ENCODE measurements at regions not wholly inside any gene's neighbourhood (a gene's known extent, or its start where the extent isn't known, plus 50 kb on each side); places are given as distances from the start of the nearest gene placed in this dataset.
"Not testable (repeated sequence)": the region's sequence is repeated elsewhere in the genome, so short reads cannot be mapped to it uniquely, and the experiment has no call there.

- no peak for DNase-seq
These were observed 176.0 kb downstream of the MSX2 start for GRCh38 chr5:174900240-174900865.

DNA sequence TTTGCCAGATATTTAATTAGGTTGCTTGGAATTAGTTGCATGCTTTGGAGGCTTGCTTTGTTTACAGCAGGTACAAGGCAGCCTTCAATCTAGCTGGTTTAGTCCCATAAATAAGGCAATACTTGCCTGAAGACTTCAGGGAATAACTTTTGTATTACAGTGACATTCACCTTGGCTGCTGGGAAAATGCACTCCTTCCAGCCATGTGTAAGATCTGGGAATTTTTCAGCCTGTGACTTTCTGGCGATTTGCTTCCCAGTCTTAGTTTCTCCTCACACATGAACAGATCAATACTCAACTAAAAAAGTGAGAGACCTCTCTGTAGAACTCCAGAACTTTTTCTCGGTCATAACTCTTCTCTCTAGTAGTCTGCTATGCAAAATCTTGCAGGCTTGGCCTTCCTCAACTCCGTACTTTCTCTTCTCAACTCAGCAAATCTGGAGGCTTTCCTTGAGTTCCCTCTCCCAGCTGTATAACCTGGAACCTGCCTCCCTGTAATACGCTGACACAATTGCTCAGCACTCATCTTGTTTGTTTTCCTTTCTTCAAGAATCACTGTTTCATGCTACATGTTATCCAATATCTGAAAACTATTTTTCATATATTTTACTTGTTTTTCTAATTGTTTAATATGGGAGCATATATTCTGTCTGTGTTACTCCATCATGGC lies 173.0 kb downstream of the MSX2 start:
- no peak for DNase-seq

DNA sequence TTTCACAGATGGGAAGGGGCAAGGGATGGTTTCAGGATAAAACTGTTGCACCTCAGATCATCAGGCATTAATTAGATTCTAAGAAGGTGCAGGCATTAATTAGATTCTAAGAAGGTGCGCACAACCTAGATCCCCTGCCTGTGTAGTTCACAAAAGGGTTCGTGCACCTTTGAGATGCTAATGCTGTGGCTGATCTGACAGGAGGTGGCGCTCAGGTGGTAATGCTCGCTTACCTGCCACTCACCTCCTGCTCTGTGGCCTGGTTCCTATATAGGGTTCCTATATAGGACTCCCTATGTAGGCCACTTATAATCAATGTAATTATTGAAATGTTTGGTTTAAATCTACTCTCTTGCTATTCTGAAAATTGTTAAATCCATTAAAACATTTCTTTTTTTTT lies 171.0 kb downstream of the MSX2 start:
- no peak for DNase-seq

- no peak for DNase-seq
These were observed 168.4 kb downstream of the MSX2 start for GRCh38 chr5:174892742-174893141.

DNA sequence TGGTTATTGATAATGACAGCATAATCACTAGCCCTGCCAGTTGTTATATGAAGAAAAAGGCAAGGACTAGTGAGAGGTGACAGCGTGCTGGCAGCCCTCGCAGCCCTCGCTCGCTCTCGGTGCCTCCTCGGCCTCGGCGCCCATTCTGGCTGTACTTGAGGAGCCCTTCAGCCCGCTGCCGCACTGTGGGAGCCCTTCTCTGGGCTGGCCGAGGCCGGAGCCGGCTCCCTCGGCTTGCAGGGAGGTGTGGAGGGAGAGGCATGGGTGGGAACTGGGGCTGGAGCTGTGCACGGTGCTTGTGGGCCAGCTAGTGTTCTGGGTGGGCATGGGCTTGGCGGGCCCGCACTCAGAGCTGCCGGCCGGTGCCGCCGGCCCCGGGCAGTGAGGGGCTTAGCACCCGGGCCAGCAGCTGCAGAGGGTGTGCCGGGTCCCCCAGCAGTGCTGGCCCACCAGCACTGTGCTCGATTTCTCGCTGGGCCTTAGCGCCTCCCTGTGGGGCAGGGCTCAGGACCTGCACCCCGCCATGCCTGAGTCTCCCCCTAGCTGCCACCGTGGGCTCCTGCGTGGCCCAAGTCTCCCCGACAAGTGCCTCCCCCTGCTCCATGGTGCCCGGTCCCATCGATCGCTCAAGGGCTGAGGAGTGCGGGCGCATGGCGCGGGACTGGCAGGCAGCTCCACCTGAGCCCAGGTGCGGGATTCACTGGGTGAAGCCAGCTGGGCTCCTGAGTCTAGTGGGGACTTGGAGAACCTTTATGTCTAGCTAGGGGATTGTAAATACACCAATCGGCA lies 156.2 kb downstream of the MSX2 start:
- DNase-seq = not testable (repeated sequence)

GRCh38 chr5:174877987-174878386 lies 153.6 kb downstream of the MSX2 start:
- no peak for DNase-seq

- no peak for DNase-seq
These were observed 147.9 kb downstream of the MSX2 start for GRCh38 chr5:174872271-174872670.

- DNase-seq = no peak
These were observed 127.8 kb downstream of the MSX2 start for GRCh38 chr5:174852143-174852542.

- DNase-seq = no peak
These were observed 126.3 kb downstream of the MSX2 start for GRCh38 chr5:174850565-174851169.

DNA sequence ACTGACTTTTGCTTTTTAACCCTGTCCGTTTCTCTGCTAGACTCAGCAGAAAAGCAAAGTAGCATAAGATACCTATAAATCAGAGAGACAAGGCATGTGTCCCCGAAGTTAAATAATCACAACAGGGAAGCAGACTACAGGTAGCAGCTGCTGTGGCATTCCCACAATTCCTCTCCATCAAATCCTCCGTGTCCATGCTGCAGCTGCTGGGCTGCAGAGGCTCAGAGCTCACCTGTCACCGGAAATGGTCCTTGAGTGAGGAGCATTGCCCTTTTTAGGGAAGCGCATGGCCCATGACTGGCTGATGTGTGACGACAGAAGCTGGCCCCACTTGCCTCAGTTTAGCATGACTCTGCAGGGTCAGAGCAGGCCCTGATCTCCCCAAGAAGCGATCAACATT lies 125.0 kb downstream of the MSX2 start:
- no peak for DNase-seq

DNA sequence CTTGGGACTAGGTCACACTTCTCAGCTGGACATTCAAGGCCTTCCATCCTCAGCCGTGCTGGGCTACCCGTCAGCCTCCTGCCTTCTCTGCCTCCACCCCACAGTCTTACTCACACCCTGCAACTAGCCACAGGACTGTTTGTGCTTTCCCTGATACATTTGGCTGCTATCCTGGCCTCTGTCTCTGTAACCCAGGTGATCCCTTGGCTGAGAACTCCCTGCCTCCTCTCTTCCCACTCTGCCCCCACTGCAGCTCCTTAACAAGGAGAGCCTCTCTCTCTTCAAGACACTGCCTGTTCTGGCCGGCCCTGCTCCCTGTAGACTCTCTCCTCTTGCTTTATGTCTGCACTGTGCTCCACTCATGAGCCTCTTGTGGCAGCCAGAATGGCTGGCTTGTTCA lies 120.6 kb downstream of the MSX2 start:
- DNase-seq = no peak

DNA sequence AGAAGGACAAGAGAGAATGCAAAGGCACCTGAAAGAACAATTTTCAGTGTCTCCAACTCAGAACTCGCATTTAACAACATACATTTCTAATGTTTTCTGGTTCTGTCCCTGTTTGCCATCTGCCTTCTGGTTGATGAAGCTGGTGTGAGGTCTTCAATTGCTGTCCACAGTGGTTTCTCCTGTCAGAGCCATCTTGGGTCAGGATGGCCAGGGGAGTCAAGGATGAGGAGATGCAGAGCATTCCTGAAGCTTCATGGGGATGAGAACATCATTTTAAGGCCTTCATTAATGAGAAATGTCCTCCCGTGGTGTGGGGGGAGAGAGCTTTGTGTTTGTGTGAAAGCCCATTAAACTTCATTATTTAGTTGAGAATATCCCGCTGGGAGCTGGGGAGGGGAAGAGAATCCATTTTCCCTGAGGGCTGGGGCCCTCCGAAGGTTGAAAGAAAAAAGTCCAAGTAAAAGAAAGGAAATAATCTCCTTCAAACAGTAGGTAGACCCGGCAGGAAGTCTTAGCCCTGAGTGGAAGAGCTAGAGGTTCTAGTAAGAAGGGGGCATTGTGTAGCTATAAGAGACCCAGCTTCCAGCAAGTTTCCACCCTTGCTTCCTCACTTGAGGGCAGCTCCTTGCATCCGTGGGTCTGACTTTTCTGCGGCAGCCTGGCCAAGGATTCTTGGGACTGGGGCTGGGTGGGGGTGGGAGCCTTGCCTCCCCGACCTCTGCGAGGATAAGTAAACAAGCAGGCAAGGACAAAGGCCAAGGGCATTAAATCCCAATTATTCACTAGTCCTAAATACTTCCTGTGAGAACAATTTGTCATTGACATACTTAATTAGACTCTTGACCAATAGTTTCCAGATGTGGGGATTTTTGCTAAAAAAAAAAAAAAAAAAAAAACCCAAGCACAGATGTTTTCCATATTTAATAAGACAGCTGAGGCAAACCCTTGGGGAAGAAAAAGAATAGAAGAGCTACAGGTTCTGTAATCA lies 119.2 kb downstream of the MSX2 start:
- no peak for DNase-seq

DNA sequence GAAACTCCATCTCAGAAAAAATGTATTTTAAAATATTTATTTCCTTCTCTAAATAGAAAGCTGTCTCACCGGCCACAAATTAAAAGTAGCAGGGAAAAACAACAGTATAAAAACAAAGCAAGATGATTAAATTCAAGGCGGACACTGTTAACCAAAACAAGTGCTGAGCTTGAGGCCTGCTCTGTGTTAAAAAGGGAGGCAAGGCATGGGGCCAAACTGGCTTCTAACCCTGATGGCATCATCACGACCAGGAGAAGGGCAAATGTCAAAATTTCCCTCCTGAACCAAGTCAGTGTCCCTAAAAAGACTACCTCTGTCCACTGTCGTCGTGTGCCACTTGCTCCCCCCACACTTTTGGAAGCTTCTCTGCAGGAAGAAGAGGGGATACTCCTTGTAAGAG lies 116.1 kb downstream of the MSX2 start:
- DNase-seq = no peak

DNA sequence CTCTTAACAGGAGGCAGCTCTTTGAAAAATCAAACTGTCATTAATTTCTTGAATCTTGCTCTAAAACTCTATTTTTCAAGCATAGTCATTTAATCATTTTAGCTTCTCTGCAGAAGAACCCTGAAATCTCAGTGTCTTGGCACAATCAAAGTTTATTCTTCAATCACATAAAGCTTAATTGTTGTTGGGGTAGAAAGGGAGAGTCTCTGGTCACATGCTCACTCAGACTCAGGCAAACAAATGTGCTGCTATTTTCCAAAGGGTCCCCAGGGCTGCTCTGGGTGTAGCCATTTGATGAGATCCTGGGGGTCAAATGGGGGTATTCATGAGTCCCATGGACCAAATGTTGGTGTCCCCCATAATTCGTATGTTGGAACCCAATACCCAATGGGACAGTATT lies 114.8 kb downstream of the MSX2 start:
- DNase-seq = no peak

DNA sequence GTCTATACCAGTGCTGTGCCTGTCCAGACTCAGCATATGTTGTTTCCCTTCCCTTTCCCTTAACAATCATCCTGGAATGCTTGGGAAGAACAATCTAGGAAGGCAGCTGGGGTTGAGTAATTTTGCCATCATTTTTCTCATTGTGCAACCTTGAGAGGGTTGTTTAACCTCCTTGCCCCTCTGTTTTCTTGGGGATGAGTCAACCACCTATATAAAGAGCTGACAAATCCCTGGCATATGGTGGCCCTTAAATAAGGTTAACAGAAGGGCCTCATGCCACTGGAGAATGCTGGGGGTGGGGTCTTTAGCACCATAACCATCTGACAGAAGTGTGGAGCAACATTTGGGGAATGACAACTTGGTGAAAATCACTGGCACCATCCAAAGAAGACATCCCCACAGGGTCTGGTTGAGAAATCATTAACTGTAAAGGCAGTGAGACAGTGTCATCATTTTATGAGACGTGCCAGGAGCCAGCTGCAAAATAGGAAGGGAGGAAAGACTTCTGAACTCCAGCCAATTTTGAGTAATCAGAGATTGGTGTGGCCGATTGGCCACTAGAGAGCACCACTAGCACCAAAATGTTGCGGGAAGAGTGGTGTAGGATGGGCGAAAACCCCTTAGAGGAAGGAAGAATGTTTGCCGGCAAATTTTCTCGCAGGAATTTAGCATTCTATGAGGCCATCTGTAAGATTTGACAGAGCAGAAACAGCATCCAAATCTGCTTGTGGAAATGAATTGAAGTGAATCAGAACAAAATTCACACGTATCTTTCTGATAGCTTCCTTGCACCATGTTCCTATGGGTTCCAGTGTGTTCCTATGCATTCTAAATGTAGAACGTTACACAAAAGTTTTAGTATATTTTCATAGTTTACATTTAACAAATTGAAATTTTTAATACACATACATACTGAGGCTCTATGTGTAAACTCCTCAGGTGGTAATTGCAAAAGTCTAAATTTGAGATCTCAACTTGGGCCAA lies 113.8 kb downstream of the MSX2 start:
- DNase-seq = no peak

- DNase-seq = no peak
These were observed 109.7 kb downstream of the MSX2 start for GRCh38 chr5:174834081-174834480.

DNA sequence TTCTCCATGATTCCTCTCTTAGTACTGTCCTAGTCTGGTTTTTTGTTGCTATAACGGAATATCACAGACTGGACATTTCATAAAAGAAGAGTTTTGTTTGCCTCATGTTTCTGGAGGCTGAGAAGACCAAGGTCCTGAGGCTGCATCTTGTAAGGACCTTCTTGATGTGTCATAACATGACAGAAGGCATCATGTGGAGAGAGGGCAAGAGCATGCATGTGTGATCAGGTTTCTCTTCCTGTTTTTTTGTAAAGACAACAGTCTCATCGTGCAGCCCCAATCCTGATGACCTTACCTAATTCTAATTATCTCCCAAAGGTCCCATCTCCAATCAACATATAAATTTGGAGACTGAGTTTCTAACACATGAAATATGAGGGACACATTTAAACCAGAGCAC lies 108.4 kb downstream of the MSX2 start:
- no peak for DNase-seq

GRCh38 chr5:174832025-174832424 lies 107.6 kb downstream of the MSX2 start:
- DNase-seq = no peak

DNA sequence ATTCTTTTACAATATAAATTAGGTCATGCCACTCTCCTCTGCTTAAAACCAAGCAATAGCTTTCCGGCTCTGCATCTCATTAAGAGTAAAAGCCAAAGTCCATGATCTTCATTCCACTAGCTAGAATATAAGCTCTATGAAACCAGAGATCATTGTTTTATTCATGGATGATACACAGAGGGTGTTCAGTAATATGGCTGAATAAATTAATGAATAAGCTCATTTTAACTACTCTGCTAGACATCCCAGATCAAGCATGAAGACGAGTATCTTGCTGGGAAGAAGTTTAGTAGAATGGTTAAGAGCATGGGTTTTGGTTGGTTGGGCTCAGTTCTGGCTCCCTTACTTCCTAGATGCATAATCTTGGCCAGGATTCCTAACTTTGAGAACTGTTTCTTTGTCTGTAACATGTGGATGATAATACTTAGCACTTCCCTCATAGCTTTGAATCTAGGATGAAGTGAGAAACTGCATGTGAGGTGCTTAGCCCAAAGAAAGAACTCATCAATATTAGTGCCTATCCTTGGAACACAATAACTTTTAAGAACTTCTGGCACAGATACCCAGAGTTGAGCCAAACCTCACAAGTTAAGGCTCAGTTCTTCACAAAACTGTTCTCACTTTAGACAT lies 106.8 kb downstream of the MSX2 start:
- DNase-seq = no peak

- DNase-seq = no peak
These were observed 105.1 kb downstream of the MSX2 start for GRCh38 chr5:174829511-174829864.
